NT2/D1 (cell line): ENCODE measurements at regions not wholly inside any gene's neighbourhood (a gene's known extent, or its start where the extent isn't known, plus 50 kb on each side); places are given as distances from the start of the nearest gene placed in this dataset.

Experiments
- SUZ12 ChIP-seq: IDR thresholded peaks from 2 replicates; pipeline ENCODE4 v1.6.1; 2011; ENCODE audit not compliant: insufficient read length, insufficient read depth; ENCODE audit errors: extremely low read depth
- YY1 ChIP-seq: IDR thresholded peaks from 2 replicates; pipeline ENCODE4 v1.6.1; 2011; ENCODE audit not compliant: insufficient read length, insufficient read depth

DNA sequence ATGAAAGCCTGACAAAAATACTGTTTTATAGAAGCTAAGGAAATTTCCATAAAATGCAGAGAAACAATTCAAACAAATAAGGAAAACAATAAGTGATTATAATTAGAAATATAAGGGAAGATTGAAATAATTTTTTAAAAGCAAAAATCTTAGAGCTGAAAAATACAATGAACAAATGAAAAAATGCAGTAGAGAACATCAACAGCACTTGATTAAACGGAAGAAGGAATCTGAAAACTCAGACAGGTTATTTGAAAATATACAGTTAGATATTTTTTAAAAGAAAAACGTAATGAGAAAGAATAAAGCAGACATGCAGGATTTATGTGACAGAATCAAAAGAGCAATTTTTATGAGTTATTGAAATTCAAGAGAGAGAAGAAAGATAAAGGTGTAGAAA is 279.1 kb upstream of the MAGI2 start:
- TF ChIP-seq SUZ12 = no peak
- TF ChIP-seq YY1 = no peak
